COLO668 (cell line): ENCODE measurements at regions not wholly inside any gene's neighbourhood (a gene's known extent, or its start where the extent isn't known, plus 50 kb on each side); places are given as distances from the start of the nearest gene placed in this dataset.
"Not testable (repeated sequence)": the region's sequence is repeated elsewhere in the genome, so short reads cannot be mapped to it uniquely, and the experiment has no call there.

Experiments used
- DNase-seq: peaks from one replicate; lab custom pipeline; 2025; ENCODE audit not compliant: unreplicated experiment; lab: John Stamatoyannopoulos, UW

GRCh38 chr17:34475296-34475695 is 104.1 kb upstream of the TMEM132E start:
- DNase-seq = no peak

- no peak for DNase-seq
Observed at GRCh38 chr17:34474706-34475105, 104.7 kb upstream of the TMEM132E start.

- DNase-seq = no peak
Observed at GRCh38 chr17:34472363-34472762, 107.0 kb upstream of the TMEM132E start.

- DNase-seq = not testable (repeated sequence)
Observed at GRCh38 chr17:34471278-34471677, 108.1 kb upstream of the TMEM132E start.

- DNase-seq = no peak
Observed at GRCh38 chr17:34465789-34466188, 102.8 kb upstream of the CCL1 start.

GRCh38 chr17:34464812-34465211 is 101.8 kb upstream of the CCL1 start:
- DNase-seq = no peak

- DNase-seq = no peak
Observed at GRCh38 chr17:34458266-34458665, 95.2 kb upstream of the CCL1 start.

- DNase-seq = no peak
Observed at GRCh38 chr17:34456121-34456520, 93.1 kb upstream of the CCL1 start.

GRCh38 chr17:34452769-34453168 is 89.7 kb upstream of the CCL1 start:
- DNase-seq = no peak

GRCh38 chr17:34451313-34451712 is 88.3 kb upstream of the CCL1 start:
- DNase-seq = no peak

- no peak for DNase-seq
Observed at GRCh38 chr17:34447406-34447805, 84.4 kb upstream of the CCL1 start.

GRCh38 chr17:34445101-34445500 is 82.1 kb upstream of the CCL1 start:
- no peak for DNase-seq

GRCh38 chr17:34443619-34444469 is 80.8 kb upstream of the CCL1 start:
- no peak for DNase-seq

GRCh38 chr17:34442387-34443111 is 79.5 kb upstream of the CCL1 start:
- no peak for DNase-seq

- no peak for DNase-seq
Observed at GRCh38 chr17:34437188-34437587, 74.2 kb upstream of the CCL1 start.

- DNase-seq = no peak
Observed at GRCh38 chr17:34436607-34437006, 73.6 kb upstream of the CCL1 start.

- DNase-seq = no peak
Observed at GRCh38 chr17:34435182-34435928, 72.3 kb upstream of the CCL1 start.

GRCh38 chr17:34434052-34434451 is 71.0 kb upstream of the CCL1 start:
- DNase-seq = no peak

GRCh38 chr17:34424814-34425491 is 61.9 kb upstream of the CCL1 start:
- DNase-seq = no peak

- DNase-seq = no peak
Observed at GRCh38 chr17:34423978-34424813, 61.2 kb upstream of the CCL1 start.
